ENCODE measurements at regions not wholly inside any gene's neighbourhood (a gene's known extent, or its start where the extent isn't known, plus 50 kb on each side); places are given as distances from the start of the nearest gene placed in this dataset.
A peak's percentile ranks its signal among the peaks of the same experiment; 100 is the strongest.

- no peak for TF ChIP-seq CTCF (IDR thresholded peaks at IDR 0.05; ENCODE audit: low read depth, low read length)
These were observed 81.6 kb upstream of the LNX1 start for GRCh38 chr4:53672873-53673272.

GRCh38 chr4:53671757-53672156 lies 80.5 kb upstream of the LNX1 start:
- no peak overlapping the region for H3K4me3 ChIP-seq (ENCODE audit: low read depth, low read length)
- TF ChIP-seq CTCF (IDR thresholded peaks at IDR 0.05; ENCODE audit: low read depth, low read length): no peak

More at GRCh38 chr4:53672873-53673272, 81.6 kb upstream of the LNX1 start:
- H3K4me3 ChIP-seq (ENCODE audit: low read depth, low read length): no peak overlapping the region

GRCh38 chr4:53659737-53660136 lies 68.5 kb upstream of the LNX1 start:
- no peak for TF ChIP-seq CTCF (IDR thresholded peaks at IDR 0.05; ENCODE audit: low read depth, low read length)
- no peak overlapping the region for H3K4me3 ChIP-seq (ENCODE audit: low read depth, low read length)

GRCh38 chr4:53659112-53659511 lies 67.8 kb upstream of the LNX1 start:
- TF ChIP-seq CTCF (IDR thresholded peaks at IDR 0.05; ENCODE audit: low read depth, low read length): no peak
- H3K4me3 ChIP-seq (ENCODE audit: low read depth, low read length): no peak overlapping the region

GRCh38 chr4:53658029-53658428 lies 66.7 kb upstream of the LNX1 start:
- TF ChIP-seq CTCF (IDR thresholded peaks at IDR 0.05; ENCODE audit: low read depth, low read length): no peak

GRCh38 chr4:53656421-53656981 lies 65.2 kb upstream of the LNX1 start:
- peak; percentile 49 for TF ChIP-seq CTCF (IDR thresholded peaks at IDR 0.05; ENCODE audit: low read depth, low read length)
- H3K4me3 ChIP-seq (ENCODE audit: low read depth, low read length): no peak overlapping the region

More at GRCh38 chr4:53658029-53658428, 66.7 kb upstream of the LNX1 start:
- H3K4me3 ChIP-seq (ENCODE audit: low read depth, low read length): no peak overlapping the region

- no peak for TF ChIP-seq CTCF (IDR thresholded peaks at IDR 0.05; ENCODE audit: low read depth, low read length)
- no peak overlapping the region for H3K4me3 ChIP-seq (ENCODE audit: low read depth, low read length)
These were observed 63.0 kb upstream of the LNX1 start for GRCh38 chr4:53654300-53654758.
